ENCODE measurements at regions not wholly inside any gene's neighbourhood (a gene's known extent, or its start where the extent isn't known, plus 50 kb on each side); places are given as distances from the start of the nearest gene placed in this dataset.

DNA sequence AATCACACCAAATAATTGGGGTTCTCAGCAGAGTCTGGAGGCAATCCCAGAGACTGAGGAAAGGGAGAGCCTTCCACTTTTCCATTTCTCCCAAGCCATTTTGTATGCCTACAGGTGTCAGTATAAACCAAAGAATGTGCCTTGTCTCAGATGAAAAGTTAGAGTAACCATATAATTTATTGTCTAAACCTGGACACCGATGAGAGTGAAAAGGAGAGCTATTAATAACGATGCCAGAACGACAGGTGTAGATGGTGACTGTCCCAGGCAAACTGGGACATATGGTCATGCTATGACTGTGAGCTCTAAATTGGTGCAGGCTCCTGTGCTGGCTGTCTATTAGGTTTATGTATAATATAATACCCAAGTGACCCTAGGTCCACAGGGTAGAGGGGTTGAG is 219.6 kb downstream of the ARHGAP12 start:
- no peak for DNase-seq

DNA sequence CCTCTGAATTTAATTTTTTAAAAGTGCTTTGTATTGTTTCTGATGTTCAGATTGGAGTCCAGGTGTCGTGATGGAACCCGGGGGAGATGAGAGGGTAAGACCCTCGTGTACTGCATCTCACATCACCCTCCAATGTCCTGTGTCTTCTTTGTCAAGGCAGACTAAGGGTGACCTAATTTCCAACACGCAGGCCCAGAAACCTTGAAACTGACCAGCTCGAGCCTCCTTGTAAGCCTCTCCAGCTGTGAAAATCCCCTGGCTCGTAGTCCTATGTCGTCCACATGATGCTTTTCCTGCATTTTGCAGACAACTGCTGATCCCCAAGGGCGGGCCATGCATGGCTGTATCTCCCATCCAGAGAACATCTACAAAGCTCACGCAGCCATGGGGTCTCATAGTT is 220.2 kb downstream of the ARHGAP12 start:
- DNase-seq: no peak

- no peak for DNase-seq
Observed at GRCh38 chr10:31708046-31708445, 220.6 kb downstream of the ARHGAP12 start.

DNA sequence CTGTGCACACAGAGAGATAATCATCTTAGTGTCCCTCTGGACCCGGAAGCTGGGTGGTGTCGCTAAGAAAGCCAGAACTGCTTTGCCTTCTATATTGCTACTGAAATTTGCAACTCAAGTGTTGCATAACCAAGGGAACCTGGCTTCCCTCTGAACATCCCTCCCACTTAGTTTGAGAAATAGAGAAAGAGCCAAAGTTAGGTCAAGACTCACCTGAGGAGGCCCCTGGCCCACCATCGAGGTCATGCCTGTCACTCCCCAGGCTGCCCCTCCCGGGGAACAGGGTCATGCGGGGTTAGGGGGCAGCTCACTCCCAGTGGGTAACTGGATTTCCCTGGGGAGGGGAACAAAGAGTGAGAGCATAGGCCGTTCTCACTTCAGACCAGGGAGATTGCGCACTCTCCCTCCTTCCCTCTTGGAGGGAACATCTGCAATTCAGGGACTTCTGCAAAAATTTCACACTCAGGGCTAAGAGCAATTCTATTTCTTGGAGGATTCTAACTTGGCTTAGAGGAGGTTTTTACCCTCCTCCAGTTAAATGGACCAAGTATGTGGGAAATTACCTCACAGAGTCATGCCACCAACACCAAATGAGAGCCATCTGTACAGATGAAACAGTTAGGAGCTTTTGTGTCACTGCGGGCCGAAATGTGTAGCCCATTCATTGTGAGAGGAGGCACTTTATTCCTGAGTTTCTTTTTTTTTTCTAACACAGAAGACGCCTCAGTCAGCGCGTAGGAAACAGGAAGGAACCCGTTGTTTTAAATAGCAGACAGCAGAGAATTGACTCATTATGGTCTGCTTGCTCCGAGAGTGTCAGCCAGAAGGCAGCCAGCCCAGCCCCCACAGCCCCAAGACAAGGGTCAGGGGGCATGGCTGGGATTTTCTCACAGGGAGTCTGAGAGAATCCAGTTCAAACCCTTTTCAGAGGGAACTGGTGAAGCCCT is 221.3 kb downstream of the ARHGAP12 start:
- peak; percentile 73 for DNase-seq

DNA sequence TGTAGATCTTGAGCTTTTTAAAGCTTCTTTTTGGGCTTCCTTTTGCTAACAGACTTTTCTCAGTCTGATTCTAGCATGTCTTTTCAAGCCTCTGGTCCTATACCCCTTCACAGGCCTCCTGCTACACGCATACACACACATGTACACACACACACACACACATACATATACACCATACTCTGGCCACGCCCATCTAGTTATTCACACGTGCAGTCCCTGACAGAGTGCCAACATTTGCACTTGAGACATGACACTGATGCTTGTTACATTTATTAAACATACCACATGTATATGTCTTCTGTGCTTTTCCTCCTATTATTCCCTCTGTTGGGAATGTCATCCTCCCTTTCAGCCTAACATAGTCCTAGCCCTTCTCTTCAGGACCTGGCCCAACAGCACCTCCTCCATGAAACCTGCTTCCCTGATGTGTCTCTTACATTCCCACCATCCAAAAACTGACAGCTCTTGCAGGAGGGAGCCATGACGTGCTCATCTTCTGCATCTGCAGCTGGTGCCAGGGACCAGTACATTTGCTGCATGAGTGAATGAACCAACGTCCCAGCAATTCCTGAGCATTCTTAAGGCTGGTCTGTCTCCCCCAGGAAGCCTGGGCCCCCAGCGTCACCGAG is 222.1 kb downstream of the ARHGAP12 start:
- no peak for DNase-seq

DNA sequence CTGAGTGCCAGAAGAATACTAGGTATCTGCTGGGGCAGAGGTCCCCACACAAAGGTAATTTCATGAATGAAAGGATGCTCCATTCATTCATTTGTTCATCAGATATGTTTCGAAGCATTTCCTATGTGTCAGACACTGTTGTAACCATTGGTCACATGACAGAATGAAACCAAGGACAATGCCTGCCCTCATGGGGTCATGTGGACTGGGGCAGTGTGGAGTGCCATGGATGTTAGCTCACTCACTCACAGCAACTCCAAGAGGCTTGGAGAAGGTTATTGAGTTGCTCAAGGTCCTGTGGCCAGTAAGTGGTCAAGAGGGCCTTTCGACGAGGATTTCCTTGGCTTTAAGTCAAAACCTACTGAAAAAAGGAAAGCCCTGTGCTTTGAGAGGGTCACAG is 223.5 kb downstream of the ARHGAP12 start:
- DNase-seq: no peak

GRCh38 chr10:31704195-31704594 is 224.4 kb downstream of the ARHGAP12 start:
- DNase-seq: no peak

GRCh38 chr10:31702954-31703353 is 225.7 kb downstream of the ARHGAP12 start:
- DNase-seq: no peak

- DNase-seq: no peak
Observed at GRCh38 chr10:31702005-31702404, 226.6 kb downstream of the ARHGAP12 start.

- DNase-seq: no peak
Observed at GRCh38 chr10:31701546-31701945, 227.1 kb downstream of the ARHGAP12 start.

- no peak for DNase-seq
Observed at GRCh38 chr10:31700181-31700611, 228.4 kb downstream of the ARHGAP12 start.

GRCh38 chr10:31698181-31698830 is 230.3 kb downstream of the ARHGAP12 start:
- DNase-seq: no peak

DNA sequence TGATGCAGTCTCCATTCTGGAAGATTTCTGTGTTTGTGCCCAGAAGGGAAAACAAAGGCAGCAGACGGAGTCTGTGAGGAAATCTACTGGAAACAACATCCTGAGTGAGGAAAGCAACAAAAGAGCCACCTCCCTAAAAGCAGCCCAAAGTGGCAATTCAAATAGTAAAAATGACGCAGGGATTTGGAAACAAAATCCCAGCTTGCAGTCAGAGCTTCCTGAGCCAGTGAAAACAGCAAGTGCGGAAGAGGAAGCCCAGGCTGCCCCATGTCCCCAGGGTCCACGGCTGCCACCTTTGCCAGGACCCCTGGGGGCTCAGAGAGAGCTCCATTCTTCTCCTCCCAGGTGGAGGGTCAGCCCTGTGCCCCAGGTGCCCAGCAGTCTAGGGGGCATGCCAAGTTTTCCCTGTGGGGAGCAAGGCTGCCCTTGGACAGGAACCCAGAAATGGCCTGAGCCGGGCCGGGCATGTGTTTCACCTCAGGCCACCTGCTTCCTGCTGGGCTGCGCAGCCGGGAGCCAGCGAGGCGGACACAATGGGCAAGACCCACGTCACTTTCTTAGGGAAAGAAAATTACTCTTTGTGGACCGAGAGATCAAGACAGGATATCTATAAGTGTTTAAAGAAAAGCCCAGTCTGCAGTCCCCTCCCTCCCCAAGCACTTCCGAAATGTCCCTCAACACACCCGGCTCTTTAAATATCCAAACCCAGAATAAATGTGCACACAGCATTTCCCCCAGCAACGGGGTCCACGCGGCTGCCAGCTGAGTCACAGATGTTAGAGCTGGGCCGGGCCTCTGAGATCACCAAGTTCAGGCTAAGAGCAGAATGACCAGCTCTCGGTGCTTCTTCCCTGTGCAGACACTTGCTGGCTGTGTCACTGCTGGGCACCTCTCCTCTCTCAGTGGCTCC is 231.1 kb downstream of the ARHGAP12 start:
- DNase-seq: no peak

DNA sequence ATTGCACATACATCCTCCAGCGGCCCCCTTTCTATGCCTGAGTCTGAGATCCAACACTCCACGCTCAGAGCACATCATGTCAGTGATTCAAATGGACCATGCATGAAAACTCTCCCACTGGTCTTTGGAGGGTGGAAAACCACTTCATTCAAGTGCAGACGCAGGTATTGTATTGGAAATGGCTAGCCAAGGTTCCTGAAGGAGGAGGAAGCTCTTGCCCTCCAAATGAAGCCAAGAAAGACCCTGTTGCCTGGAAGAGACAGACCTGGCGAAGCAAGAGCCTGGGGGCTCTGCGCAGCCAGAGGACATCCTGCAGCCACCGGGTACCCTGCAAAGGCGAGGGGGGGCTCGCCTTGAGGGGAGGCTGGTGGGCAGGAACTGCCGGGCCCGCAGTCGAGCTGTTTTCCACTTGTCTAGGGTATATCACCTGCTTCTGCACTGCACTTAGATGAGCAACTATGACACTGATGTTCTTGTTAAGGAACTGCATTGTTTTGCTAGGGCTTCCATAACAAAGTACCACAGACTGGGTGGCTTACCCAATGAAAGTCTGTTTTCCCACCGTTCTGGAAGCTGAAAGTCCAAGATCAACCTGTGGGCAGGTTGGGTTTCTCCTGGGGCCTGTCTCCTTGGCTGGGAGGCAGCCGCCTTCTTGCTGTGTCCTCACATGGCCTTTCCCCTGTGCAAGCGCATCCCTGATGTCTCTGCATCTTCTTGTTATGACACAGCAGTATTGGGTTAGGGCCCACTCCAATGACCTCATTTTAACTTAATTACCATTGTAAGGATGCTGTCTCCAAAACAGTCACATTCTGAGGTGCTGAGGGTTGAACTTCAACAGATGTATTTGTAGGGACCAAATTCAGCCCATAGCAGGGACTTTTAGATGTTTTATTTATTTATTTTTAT is 233.4 kb downstream of the ARHGAP12 start:
- DNase-seq: no peak

GRCh38 chr10:31694126-31694685 is 234.4 kb downstream of the ARHGAP12 start:
- no peak for DNase-seq

- no peak for DNase-seq
Observed at GRCh38 chr10:31693491-31693890, 235.1 kb downstream of the ARHGAP12 start.

DNA sequence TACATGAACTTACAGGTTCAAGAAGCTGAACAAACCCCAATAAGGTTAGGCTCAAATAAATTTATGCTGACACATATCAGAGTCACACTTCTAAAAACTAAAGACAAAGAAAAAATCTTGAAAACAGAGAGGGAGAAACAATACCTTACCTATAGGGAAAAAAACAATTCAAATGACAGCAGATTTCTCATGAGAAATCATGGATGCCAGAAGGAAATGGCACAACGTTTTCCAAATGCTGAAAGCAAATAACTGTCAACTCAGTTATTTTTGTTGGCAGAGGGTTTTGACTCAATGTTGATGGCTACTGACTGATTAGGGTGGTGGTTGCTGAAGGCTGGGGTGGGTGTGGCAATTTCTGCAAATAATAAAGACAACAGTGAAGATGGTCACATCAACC is 239.4 kb downstream of the ARHGAP12 start:
- DNase-seq: no peak

GRCh38 chr10:31687663-31688482 is 240.8 kb downstream of the ARHGAP12 start:
- no peak for DNase-seq

- no peak for DNase-seq
Observed at GRCh38 chr10:31686599-31686998, 242.0 kb downstream of the ARHGAP12 start.

DNA sequence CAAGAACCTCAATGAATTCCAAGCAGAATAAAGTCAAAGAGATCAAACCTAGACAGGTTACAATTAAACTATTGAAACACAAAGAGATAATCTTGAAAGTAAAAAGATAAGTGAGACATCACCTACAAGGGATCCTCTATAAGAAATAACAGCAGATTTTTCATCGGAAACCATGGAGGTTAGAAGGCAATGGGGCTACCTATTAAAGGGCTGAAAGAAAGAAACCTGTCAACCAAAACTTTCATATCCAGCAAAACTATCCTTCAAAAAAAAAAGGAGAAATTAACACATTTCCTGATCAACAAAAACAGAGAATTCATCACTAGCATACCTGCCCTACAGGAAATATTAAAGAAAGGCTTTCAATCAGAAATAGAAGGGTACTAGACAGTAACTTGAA is 244.9 kb downstream of the ARHGAP12 start:
- DNase-seq: no peak
